ENCODE measurements at regions not wholly inside any gene's neighbourhood (a gene's known extent, or its start where the extent isn't known, plus 50 kb on each side); places are given as distances from the start of the nearest gene placed in this dataset.

DNA sequence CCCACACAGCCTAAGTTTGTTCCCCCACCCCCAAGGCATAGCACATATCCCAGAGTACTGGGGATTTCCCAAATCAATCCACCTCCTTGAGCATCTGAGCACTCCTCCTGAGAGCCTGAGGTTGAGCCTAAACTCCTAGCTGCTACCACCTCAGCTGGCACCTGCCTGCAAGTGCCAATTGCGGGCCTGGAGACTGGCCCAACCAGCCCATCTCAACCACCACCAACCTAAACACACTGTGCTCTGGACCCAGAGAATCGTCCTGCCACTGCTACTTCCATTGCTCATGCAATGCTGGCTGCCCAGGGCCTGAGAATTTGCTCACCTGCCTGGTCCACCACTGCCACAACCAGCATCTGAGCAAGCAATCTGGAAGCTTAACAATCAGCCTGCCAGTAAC, 177.1 kb downstream of the FGF13 start:
- WGBS, 2 experiments (ENCODE audit: insufficient coverage in 1 of 2, insufficient read length in 1 of 2): 94% methylated on average over 2 of the region's 2 CpGs; no CpG with 5 or more reads in 1 of the 2 experiments
- H3K4me3 Mint-ChIP-seq: no peak overlapping the region
- Histone ChIP-seq H3K4me3 (ENCODE audit: low read length) (no peak overlapping the region), H3K36me3 (ENCODE audit: control insufficient read depth, insufficient read depth, low read length) (no peaks in the 10 kb centered on the region), H3K9ac (ENCODE audit: extremely low read depth, low read length, poor library complexity, severe bottlenecking) (no peak overlapping the region), H3K27me3 (ENCODE audit: control insufficient read depth, insufficient read depth, low read length, poor library complexity, severe bottlenecking) (no peaks in the 10 kb centered on the region), H3K9me3 (ENCODE audit: control insufficient read depth, low read length) (no peaks in the 10 kb centered on the region), H3K4me1 (ENCODE audit: control insufficient read depth, insufficient read depth, low read length) (no peaks in the 10 kb centered on the region), H3K27ac (ENCODE audit: low read depth, low read length) (no peak overlapping the region)
- TF ChIP-seq, protein P1, sequence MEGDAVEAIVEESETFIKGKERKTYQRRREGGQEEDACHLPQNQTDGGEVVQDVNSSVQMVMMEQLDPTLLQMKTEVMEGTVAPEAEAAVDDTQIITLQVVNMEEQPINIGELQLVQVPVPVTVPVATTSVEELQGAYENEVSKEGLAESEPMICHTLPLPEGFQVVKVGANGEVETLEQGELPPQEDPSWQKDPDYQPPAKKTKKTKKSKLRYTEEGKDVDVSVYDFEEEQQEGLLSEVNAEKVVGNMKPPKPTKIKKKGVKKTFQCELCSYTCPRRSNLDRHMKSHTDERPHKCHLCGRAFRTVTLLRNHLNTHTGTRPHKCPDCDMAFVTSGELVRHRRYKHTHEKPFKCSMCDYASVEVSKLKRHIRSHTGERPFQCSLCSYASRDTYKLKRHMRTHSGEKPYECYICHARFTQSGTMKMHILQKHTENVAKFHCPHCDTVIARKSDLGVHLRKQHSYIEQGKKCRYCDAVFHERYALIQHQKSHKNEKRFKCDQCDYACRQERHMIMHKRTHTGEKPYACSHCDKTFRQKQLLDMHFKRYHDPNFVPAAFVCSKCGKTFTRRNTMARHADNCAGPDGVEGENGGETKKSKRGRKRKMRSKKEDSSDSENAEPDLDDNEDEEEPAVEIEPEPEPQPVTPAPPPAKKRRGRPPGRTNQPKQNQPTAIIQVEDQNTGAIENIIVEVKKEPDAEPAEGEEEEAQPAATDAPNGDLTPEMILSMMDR (conservative IDR thresholded peaks at IDR 0.05): no peak
- H3K27me3 Mint-ChIP-seq (ENCODE audit: insufficient read depth): no peaks in the 10 kb centered on the region
- DNase-seq: no peak
- no peak overlapping the region for H3K27ac Mint-ChIP-seq
- no peaks in the 10 kb centered on the region for H3K4me1 Mint-ChIP-seq
- H3K9me3 Mint-ChIP-seq: peaks cover 16% of the 10 kb centered on the region
- no peaks in the 10 kb centered on the region for H3K36me3 Mint-ChIP-seq (ENCODE audit: low read depth)

DNA sequence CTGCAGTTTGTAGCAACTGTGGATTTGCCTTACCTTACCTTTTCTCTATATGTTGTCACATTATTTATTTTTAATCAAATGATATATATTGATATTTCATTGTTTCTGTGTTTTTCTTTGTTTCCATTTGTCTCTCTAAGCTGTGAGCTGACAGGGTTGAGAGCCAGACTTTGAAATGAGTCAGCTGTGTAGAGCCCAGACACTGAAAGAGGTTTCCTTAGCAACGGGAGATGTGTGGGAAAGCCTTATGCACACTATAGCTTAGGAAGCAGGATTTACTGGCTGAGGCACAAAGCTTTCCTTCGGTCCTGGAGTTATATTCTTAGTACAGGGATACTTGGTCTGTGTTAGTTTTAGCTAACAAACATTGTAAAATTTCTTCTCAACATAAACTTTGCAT, 192.2 kb downstream of the FGF13 start:
- WGBS, 2 experiments (ENCODE audit: insufficient coverage in 1 of 2, insufficient read length in 1 of 2): 65% methylated on average over 2 of the region's 2 CpGs; no CpG with 5 or more reads in 1 of the 2 experiments
- peak; percentile 37 for DNase-seq
- Mint-ChIP-seq H3K4me1 (peaks cover 9% of the 10 kb centered on the region), H3K4me3 (no peak overlapping the region), H3K27ac (no peak overlapping the region), H3K36me3 (ENCODE audit: low read depth) (no peaks in the 10 kb centered on the region), H3K9me3 (no peaks in the 10 kb centered on the region), H3K27me3 (ENCODE audit: insufficient read depth) (no peaks in the 10 kb centered on the region)
- no peaks in the 10 kb centered on the region for H3K9me3 ChIP-seq (ENCODE audit: control insufficient read depth, low read length)
- peak overlapping the region; percentile 11 for H3K9ac ChIP-seq (ENCODE audit: extremely low read depth, low read length, poor library complexity, severe bottlenecking)
- no peaks in the 10 kb centered on the region for H3K4me1 ChIP-seq (ENCODE audit: control insufficient read depth, insufficient read depth, low read length)
- no peaks in the 10 kb centered on the region for H3K36me3 ChIP-seq (ENCODE audit: control insufficient read depth, insufficient read depth, low read length)
- peak overlapping the region; percentile 95 for H3K27ac ChIP-seq (ENCODE audit: low read depth, low read length)
- H3K4me3 ChIP-seq (ENCODE audit: low read length): no peak overlapping the region
- TF ChIP-seq, protein P1 (conservative IDR thresholded peaks at IDR 0.05): no peak
- H3K27me3 ChIP-seq (ENCODE audit: control insufficient read depth, insufficient read depth, low read length, poor library complexity, severe bottlenecking): peaks cover 9% of the 10 kb centered on the region

DNA sequence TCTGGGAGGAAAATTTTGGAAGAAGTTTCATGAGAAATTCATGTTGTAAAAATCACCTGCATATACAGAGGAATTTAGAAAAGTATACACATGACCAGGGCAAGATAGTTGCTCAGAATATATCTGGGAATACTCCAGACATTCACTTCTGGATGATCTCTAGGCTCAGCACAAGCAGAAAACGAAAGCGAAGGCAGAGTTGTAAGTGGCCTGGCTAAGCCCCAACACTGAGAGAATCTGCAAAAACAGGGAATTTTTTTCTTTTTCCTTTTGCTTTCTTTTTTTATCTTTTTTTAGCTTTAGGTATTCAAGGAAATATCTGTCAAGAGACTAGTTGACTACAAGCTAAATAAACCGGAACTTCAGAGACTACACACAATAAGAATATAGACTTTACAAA, 207.2 kb downstream of the FGF13 start:
- no peaks in the 10 kb centered on the region for H3K36me3 Mint-ChIP-seq (ENCODE audit: low read depth)
- Histone ChIP-seq H3K9ac (ENCODE audit: extremely low read depth, low read length, poor library complexity, severe bottlenecking) (no peak overlapping the region), H3K9me3 (ENCODE audit: control insufficient read depth, low read length) (no peaks in the 10 kb centered on the region), H3K27ac (ENCODE audit: low read depth, low read length) (no peak overlapping the region), H3K4me3 (ENCODE audit: low read length) (no peak overlapping the region), H3K27me3 (ENCODE audit: control insufficient read depth, insufficient read depth, low read length, poor library complexity, severe bottlenecking) (no peaks in the 10 kb centered on the region), H3K36me3 (ENCODE audit: control insufficient read depth, insufficient read depth, low read length) (no peaks in the 10 kb centered on the region), H3K4me1 (ENCODE audit: control insufficient read depth, insufficient read depth, low read length) (no peaks in the 10 kb centered on the region)
- H3K27me3 Mint-ChIP-seq (ENCODE audit: insufficient read depth): no peaks in the 10 kb centered on the region
- no peak for DNase-seq
- 92% methylated on average over 3 of the region's 3 CpGs; no CpG with 5 or more reads in 1 of the 2 experiments for WGBS, 2 experiments (ENCODE audit: insufficient coverage in 1 of 2, insufficient read length in 1 of 2)
- H3K4me3 Mint-ChIP-seq: no peak overlapping the region
- H3K27ac Mint-ChIP-seq: no peak overlapping the region
- H3K4me1 Mint-ChIP-seq: no peaks in the 10 kb centered on the region
- peaks cover 16% of the 10 kb centered on the region for H3K9me3 Mint-ChIP-seq
- TF ChIP-seq, protein P1 (conservative IDR thresholded peaks at IDR 0.05): no peak

All from endodermal cell (in vitro differentiated cells).